Activated effector memory CD4-positive, alpha-beta T cell treated with anti-CD3 and anti-CD28 coated beads, Interleukin-2, amount 50 U/mL, for 16 hours (primary cell): ENCODE measurements at regions not wholly inside any gene's neighbourhood (a gene's known extent, or its start where the extent isn't known, plus 50 kb on each side); places are given as distances from the start of the nearest gene placed in this dataset.
"Not testable (repeated sequence)": the region's sequence is repeated elsewhere in the genome, so short reads cannot be mapped to it uniquely, and the experiment has no call there.

Source experiments
- DNase-seq: peaks from one replicate; pipeline ENCODE4 v3.0.0-alpha.2; 2020

GRCh38 chr1:104331763-104332162 is 582.1 kb downstream of the AMY1C start:
- DNase-seq, result no peak

- not testable (repeated sequence) for DNase-seq
Measured at GRCh38 chr1:104337927-104338326, 588.2 kb downstream of the AMY1C start.

DNA sequence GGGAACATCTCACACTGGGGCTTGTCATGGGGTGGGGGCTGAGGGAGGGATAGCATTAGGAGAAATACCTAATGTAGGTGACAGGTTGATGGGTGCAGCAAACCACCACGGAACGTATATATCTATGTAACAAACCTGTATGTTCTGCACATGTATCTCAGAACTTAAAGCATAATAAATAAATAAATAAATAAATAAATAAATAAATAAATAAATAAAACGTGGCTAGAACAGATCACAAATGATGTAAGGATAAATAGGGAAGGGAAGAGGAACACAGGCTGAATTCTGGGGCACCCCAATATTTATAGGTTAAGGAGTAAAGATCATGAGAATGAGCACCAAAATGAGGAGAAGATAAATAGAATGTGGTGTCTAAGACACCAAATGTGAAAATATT is 592.2 kb downstream of the AMY1C start:
- DNase-seq, result no peak

DNA sequence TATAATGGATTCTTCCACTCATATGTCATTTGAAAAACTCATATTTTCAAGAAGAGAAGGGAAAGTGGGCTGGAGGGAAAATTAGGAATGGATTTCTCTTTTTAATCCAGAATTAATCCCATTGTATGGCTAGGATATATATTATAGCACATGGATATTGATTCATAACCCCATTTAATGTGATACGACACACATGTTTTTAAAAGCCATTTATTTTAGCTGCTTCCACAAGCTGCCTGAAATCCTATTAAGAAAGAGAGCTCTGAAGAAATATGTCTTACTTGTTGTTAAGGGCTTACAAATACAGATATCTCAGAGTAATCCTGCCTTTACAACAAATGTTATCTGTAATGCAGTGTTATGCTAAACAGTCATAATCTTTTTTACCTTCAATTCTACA is 598.6 kb downstream of the AMY1C start:
- DNase-seq, result no peak

- DNase-seq, result no peak
Measured at GRCh38 chr1:104353580-104353979, 603.9 kb downstream of the AMY1C start.

- no peak for DNase-seq
Measured at GRCh38 chr1:104358086-104358485, 608.4 kb downstream of the AMY1C start.

GRCh38 chr1:104358621-104359020 is 608.9 kb downstream of the AMY1C start:
- no peak for DNase-seq

DNA sequence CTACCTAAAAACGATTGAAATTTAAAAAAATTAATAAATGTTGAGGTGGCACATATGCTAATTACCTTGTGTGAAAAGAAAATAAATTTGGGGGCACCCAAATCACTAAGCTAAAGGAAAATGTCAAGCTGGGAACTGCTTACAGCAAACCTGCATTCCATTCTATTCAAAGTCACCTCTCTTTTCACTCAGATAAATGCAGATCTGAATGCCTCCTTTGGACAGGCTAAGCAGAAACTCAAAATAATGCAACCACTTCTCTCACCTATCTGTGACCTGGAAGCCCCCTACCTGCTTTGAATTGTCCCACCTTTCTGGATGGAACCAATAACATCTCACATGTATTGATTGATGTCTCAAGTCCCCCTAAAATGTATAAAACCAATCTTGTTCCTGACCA is 628.7 kb downstream of the AMY1C start:
- DNase-seq, result no peak

DNA sequence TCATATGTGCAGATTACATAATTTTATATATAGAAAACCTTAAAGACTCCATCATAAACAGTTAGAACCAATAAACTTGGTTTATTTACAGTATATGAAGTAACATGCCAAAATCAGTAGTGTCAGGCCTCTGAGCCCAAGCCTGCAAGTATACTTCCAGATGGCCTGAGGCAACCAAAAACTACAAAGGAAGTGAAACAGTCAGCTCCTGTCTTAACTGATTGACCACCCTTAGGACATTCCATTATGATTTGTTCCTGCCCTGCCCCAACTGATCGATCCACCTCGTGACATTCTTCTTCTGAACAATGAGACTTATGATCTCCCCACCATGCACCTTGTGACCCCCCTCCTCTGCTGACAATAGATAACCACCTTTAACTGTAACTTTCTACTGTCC is 630.3 kb downstream of the AMY1C start:
- DNase-seq, result no peak

DNA sequence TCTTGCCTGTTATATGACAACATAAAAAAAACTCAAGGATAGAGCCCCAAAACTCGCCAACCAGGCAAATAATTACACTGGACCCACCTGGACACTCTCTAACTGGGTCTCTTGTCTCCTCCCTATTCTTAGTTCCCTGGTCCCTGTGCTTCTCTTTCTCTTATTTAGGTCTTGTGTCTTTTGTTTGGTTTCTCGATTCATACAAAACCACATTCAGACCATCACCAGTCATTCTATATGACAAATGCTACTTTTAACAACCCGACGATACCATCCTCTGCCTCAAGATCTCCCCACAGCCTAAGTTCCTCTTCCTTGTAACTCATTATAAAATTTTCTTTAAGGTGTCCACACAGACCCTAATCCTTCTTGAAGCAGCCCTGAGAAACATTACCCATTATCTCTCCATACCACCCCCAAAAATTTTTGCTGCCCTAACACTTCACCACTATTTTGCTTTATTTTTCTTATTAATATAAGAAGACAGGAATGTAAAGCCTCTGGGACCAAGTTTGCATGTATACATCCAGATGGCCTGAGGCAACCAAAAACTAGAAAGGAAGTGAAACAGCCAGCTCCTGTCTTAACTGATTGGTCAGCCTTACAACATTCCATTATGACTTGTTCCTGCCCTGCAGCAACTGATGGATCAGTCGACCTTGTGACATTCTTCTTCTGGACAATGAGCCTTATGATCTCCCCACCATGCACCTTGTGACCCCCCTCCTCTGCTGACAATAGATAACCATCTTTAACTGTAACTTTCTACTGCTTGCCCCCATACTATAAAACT is 638.2 kb downstream of the AMY1C start:
- DNase-seq, result no peak

- DNase-seq, result no peak
Measured at GRCh38 chr1:104392552-104392951, 642.9 kb downstream of the AMY1C start.

GRCh38 chr1:104402178-104402577 is 652.5 kb downstream of the AMY1C start:
- no peak for DNase-seq

GRCh38 chr1:104403883-104404282 is 654.2 kb downstream of the AMY1C start:
- no peak for DNase-seq

GRCh38 chr1:104406728-104407127 is 657.0 kb downstream of the AMY1C start:
- no peak for DNase-seq

DNA sequence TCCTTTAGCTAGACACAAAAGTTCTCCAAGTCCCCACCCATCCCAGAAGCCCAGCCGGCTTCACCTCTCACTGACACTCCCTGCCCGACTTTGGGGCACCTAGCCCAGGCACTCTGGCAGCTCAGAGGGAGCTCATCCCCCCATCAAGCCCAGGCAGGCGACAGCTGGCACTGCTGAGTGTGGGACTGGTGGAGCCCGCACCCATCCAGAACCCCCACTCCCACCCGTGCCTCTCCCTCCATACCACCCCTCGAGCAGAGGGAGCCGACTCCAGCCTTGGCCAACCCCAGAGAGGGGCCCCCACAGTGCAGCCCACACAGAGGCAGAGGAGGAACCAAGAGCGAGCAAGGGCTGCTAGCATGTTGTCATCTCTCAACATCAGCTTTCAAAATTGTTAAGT is 658.6 kb downstream of the AMY1C start:
- DNase-seq, result no peak

DNA sequence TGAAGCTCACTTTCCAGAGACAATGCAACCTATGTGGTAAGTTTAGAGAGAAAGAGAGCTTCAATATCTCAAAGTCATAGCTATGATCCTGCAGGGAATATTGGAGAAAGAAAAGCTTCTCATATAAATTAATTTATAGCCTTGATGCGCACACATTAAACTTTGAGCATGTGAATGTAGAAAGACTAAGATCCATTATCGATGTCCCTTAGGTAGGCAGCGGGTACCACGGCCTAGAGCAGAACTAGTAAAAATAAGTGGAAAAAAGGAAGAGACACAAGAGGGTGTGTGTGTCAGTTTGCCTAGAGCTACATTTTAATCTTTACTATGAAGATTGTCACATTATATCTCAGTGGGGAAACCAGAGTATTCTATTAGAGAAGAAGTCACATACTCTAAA is 685.6 kb downstream of the AMY1C start:
- no peak for DNase-seq

DNA sequence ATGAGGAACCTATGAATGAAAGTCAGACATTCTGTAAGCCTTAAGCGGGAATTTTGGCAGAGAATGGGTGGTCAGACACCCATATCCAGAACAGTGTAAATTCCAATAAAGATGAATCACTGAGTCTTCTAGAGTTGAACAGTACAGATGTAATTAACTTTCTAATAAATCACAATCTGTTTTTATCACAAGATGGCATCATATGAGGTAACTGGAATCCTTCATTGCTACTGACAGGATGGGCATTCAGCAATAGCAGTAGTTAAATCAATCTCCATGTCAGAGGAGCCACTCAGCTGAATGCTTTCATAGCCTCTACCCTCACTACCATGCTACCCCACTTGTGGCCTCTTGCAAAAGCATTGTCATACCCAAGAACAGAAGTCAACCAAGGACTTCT is 690.3 kb downstream of the AMY1C start:
- DNase-seq, result no peak

DNA sequence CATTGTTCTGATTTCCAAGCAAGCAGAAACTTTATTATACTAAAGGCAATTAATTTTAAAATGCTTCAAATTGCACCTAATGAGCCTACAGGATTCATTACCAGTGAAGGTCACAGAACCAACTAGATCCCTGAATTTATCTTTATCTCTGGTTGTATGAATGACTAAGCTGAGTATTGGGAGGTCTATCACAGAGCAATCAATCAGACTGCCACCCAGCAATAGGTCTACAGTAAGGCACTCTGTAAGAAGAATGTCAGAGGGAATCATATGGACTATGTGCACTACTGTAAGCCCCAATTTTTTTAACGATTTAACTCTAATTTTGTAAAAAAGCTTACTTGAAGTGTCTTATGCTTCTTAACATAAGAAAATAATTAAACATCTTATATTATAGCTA is 707.0 kb downstream of the AMY1C start:
- no peak for DNase-seq

DNA sequence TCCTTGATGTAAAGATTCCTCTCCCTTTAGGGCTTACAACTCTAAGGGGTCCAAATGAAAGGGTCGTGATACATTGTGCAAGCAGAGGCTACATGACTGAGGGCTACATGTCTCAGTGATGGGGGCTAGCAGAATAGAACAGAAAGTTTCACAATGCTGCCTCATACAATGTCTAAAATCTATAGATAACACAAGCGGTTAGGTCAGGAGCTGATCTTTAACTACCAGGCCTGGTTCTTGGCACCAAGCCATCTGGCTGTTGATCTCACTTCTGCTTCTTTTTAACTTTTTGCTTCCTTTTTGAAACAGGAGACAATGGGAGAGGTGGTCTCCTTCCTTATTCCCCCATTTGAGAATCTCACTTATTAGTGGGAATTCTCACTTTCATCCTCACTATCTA is 710.2 kb downstream of the AMY1C start:
- DNase-seq, result no peak

DNA sequence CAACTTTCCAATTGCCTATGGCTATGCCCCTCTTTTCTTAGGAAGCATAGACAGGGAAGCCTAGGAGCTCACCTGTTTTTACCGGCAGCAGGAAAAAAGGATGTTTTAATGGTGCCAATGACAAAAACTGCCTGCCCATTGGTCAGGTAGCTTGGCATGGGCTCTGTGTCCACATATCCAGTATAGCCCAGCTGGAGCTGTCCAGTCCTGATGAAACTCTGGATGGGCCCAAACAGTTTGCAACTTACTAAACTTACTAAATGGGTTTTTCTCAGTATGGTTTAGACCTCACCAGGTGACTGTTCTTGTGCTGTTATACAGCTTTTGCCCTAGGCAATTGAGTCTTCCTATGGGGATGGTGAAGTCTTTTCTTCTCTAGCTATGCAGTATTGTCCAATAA is 711.2 kb downstream of the AMY1C start:
- DNase-seq, result no peak

DNA sequence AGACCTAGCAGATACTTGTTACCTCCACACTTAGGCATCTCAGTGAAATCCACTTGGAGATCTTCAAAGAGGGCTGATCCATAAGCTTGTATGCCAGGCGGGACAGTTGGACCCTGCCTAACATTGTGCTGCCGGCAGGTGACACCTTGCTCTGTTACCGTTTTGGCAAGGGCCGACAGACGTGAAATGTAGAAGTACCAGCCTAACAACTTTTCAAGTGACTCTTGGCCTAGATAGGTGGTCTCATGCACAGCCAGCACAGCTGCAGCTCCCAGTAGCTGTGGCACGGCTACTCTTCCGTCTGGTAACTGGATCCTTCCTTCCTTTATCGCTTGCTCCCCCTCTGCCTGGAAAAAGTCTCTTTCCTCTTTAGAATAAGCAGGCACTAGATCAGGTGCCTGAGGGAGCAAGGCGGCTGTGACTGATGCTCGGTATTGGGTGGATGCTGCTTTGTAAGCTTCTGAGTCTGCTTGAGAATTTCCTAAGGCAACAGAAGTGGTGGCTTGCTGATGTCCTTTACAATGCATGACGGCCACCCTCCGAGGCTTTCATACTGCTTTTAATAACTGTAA is 713.5 kb downstream of the AMY1C start:
- no peak for DNase-seq

DNA sequence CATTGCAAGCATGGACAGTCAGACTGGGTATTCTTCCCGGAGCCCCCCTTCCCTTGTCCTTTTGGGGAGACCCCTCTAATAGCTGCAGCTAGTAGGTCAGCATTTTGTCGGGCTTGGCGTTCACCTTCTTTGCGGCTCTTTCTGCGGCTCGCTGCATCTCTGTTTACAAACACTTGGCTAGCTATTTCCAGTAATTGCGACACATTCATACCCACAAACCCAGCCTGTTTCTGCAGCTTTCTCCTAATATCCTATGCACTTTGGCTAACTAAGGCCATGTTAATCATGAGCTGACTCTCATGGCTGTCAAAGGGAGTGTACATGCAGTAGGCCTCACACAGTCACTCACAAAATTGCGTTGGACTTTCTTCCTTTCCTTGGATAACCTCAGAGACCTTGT is 716.4 kb downstream of the AMY1C start:
- no peak for DNase-seq

- no peak for DNase-seq
Measured at GRCh38 chr1:104467590-104467989, 717.9 kb downstream of the AMY1C start.

GRCh38 chr1:104468282-104468681 is 718.6 kb downstream of the AMY1C start:
- DNase-seq, result no peak

DNA sequence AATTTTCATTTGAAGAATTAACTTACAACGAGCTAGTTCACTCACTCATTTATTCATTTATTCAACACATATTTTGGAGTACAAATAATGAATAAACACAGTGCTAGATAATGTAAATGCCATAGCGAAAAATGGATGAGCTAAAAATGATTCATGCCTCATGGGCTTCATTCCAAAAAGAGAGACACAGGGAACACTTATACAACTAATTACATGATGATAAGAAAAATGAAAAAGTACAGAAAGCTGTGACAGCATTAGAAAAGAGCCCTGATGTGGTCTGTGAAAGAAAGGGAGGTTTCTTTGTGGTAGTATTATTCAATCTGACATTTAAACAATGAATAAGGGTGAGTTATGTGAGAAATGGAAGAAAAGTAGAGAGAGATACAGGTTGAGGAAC is 726.4 kb downstream of the AMY1C start:
- no peak for DNase-seq
